ENCODE measurements at regions not wholly inside any gene's neighbourhood (a gene's known extent, or its start where the extent isn't known, plus 50 kb on each side); places are given as distances from the start of the nearest gene placed in this dataset.

DNA sequence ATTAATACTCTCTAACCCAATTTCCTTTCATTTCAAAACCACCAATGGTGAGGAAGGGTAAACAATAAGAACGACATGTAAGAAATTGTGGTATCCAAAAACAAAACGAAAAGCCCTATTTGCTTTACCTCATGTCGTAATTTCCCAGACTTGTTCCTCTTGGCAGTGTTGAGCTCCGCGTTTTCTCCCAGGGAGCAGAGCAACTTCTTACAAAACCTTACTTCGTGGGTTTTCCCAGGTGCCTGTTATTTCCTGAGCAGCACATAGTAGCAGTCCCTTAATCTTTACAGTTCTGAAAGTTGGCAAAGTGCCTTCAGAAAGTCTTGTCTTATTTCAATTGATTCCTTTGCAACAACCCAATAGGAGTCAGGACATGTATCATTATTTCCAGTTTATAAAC, 207.9 kb upstream of the MARCKS start:
- TF ChIP-seq, protein P1, sequence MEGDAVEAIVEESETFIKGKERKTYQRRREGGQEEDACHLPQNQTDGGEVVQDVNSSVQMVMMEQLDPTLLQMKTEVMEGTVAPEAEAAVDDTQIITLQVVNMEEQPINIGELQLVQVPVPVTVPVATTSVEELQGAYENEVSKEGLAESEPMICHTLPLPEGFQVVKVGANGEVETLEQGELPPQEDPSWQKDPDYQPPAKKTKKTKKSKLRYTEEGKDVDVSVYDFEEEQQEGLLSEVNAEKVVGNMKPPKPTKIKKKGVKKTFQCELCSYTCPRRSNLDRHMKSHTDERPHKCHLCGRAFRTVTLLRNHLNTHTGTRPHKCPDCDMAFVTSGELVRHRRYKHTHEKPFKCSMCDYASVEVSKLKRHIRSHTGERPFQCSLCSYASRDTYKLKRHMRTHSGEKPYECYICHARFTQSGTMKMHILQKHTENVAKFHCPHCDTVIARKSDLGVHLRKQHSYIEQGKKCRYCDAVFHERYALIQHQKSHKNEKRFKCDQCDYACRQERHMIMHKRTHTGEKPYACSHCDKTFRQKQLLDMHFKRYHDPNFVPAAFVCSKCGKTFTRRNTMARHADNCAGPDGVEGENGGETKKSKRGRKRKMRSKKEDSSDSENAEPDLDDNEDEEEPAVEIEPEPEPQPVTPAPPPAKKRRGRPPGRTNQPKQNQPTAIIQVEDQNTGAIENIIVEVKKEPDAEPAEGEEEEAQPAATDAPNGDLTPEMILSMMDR (IDR thresholded peaks at IDR 0.05): no peak
- TF ChIP-seq POLR2A (IDR thresholded peaks at IDR 0.05) (no peak), EP300 (IDR thresholded peaks at IDR 0.05) (no peak)

Measured in ovary (tissue), 3 donors.